ENCODE measurements at regions not wholly inside any gene's neighbourhood (a gene's known extent, or its start where the extent isn't known, plus 50 kb on each side); places are given as distances from the start of the nearest gene placed in this dataset.

DNA sequence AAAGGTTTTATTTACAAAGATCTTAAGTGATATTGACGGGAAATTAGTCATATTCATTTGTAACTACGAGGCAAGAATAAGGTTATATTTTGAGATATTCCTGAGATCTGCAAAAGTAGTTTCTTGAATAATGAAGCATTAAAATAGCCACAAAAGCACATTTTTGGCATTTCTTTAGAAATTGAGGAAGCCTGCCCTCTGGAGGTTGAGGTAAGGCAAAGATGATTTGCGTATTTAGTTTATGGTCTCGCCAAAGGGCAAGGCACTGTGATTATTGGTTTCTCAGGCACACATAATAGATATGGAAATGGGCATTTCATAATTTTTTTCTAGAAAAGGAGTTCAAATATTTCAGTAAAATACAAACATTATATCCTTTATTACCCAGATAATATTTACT is 143.7 kb upstream of the RPRM start:
- Mint-ChIP-seq H3K4me1 (ENCODE audit: low read depth) (no peaks in the 10 kb centered on the region), H3K36me3 (ENCODE audit: low read depth) (no peaks in the 10 kb centered on the region), H3K27ac (no peak overlapping the region), H3K9me3 (peaks cover 3% of the 10 kb centered on the region), H3K27me3 (no peaks in the 10 kb centered on the region), H3K4me3 (no peak overlapping the region)
- POLR2A ChIA-PET = no interaction called here
- intact Hi-C loops (cut with micrococcal nuclease) = no loop called here
- ATAC-seq (no peak), DNase-seq (no peak)
- TF ChIP-seq, protein P1, sequence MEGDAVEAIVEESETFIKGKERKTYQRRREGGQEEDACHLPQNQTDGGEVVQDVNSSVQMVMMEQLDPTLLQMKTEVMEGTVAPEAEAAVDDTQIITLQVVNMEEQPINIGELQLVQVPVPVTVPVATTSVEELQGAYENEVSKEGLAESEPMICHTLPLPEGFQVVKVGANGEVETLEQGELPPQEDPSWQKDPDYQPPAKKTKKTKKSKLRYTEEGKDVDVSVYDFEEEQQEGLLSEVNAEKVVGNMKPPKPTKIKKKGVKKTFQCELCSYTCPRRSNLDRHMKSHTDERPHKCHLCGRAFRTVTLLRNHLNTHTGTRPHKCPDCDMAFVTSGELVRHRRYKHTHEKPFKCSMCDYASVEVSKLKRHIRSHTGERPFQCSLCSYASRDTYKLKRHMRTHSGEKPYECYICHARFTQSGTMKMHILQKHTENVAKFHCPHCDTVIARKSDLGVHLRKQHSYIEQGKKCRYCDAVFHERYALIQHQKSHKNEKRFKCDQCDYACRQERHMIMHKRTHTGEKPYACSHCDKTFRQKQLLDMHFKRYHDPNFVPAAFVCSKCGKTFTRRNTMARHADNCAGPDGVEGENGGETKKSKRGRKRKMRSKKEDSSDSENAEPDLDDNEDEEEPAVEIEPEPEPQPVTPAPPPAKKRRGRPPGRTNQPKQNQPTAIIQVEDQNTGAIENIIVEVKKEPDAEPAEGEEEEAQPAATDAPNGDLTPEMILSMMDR (IDR thresholded peaks at IDR 0.05) = no peak
- CTCF ChIA-PET = no interaction called here

DNA sequence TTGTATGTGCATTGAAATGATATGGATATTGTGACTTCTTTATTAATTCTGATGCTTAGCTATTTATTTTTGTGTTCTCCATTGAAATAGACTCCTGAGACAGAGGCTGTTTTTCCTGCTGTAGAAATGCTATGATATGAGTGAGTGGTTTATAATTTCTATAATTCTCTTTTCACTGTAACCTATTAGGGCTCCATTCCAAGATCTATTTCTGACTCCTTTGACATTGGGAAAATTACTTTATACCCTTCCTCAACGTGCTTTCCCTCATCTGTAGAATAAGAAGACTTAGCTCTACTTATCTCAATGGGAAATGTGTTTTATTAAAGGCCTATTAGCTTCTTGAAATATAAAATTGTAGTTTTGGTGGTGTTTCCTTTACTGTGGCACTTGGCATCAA is 144.5 kb upstream of the RPRM start:
- Mint-ChIP-seq H3K4me3 (no peak overlapping the region), H3K27ac (no peak overlapping the region), H3K36me3 (ENCODE audit: low read depth) (no peaks in the 10 kb centered on the region), H3K27me3 (no peaks in the 10 kb centered on the region), H3K4me1 (ENCODE audit: low read depth) (no peaks in the 10 kb centered on the region), H3K9me3 (peaks cover 3% of the 10 kb centered on the region)
- ChIA-PET CTCF (interaction anchor here (0.6 kb wide), 1 partner anchor 277 kb away, joined by 3 read pairs; no protein-coding TSS in a partner anchor), POLR2A (no interaction called here)
- ATAC-seq (no peak), DNase-seq (no peak)
- intact Hi-C loops (cut with micrococcal nuclease) = no loop called here
- TF ChIP-seq, protein P1 (IDR thresholded peaks at IDR 0.05) = no peak

DNA sequence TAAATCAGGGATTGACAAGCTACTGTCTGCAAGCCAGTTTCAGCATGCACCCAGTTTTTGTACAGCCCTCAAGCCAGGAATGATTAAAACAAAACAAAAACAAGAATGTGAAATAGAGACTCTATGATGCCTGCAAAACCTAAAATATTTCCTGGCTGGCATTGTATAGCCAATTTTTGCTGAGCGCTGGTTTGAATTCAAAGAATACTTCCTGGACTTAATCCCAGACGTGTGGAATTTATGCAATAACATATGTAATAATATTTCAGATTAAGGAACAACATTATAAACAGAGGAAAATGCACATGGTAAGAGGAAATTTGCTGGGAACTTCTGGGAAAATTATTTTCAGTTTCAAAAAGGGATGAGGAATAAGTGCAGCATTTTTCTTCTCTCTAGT is 148.1 kb upstream of the RPRM start:
- intact Hi-C loops (cut with micrococcal nuclease) = no loop called here
- ATAC-seq = no peak
- ChIA-PET POLR2A (no interaction called here), CTCF (no interaction called here)
- TF ChIP-seq, protein P1 (IDR thresholded peaks at IDR 0.05) = no peak
- Mint-ChIP-seq H3K9me3 (no peaks in the 10 kb centered on the region), H3K4me3 (no peak overlapping the region), H3K27me3 (no peaks in the 10 kb centered on the region), H3K36me3 (ENCODE audit: low read depth) (no peaks in the 10 kb centered on the region), H3K4me1 (ENCODE audit: low read depth) (no peaks in the 10 kb centered on the region), H3K27ac (no peak overlapping the region)
- no peak for DNase-seq

DNA sequence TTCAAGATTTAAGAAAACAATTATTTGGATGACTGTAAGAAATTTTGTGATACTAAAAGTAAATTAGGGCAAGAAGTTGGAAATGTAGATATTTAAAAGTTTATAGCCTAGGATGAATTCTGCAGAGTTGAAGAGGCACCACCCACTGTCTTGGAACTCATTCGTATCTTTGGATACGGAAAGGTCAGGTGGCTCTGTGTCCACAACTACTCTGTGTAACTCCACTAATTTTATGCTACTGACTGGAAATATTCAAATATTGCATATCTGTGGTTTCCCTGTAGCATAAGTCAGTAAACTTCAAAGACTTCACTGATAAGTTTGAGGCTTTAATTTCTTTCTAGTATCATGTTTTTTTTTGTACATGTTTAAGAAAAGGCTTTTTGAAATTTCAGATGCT is 156.9 kb upstream of the RPRM start:
- ATAC-seq = no peak
- CTCF ChIA-PET = no interaction called here
- TF ChIP-seq, protein P1 (IDR thresholded peaks at IDR 0.05) = no peak
- POLR2A ChIA-PET = no interaction called here
- Mint-ChIP-seq H3K27ac (no peak overlapping the region), H3K27me3 (no peaks in the 10 kb centered on the region), H3K9me3 (peaks cover 3% of the 10 kb centered on the region), H3K4me3 (no peak overlapping the region), H3K4me1 (ENCODE audit: low read depth) (no peaks in the 10 kb centered on the region), H3K36me3 (ENCODE audit: low read depth) (no peaks in the 10 kb centered on the region)
- DNase-seq = no peak
- intact Hi-C loops (cut with micrococcal nuclease) = no loop called here

DNA sequence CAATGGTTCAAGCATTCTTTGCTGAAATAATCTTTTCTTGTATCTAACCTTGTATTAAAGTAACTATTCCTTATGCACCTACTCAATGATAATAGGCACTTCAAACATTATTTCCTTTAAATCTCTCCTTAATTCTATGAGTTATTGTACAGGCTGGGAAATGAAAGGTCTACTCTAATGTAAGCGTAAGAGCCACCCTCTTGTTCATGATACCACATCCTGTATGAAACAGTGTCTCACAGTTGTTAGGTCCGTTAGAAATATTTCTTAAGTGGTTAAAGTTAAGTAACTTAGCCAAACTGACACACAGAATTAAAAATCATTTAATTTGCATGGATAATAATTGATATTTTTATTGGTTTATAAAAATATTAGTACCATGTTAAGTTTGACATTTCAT is 162.5 kb upstream of the RPRM start:
- Mint-ChIP-seq H3K4me3 (no peak overlapping the region), H3K9me3 (peaks cover 5% of the 10 kb centered on the region), H3K4me1 (ENCODE audit: low read depth) (no peaks in the 10 kb centered on the region), H3K27ac (no peak overlapping the region), H3K27me3 (no peaks in the 10 kb centered on the region), H3K36me3 (ENCODE audit: low read depth) (no peaks in the 10 kb centered on the region)
- ChIA-PET CTCF (no interaction called here), POLR2A (no interaction called here)
- ATAC-seq (no peak), DNase-seq (no peak)
- TF ChIP-seq, protein P1 (IDR thresholded peaks at IDR 0.05) = no peak
- intact Hi-C loops (cut with micrococcal nuclease) = no loop called here
